Gastroesophageal sphincter (tissue), 3 donors: ENCODE measurements at regions not wholly inside any gene's neighbourhood (a gene's known extent, or its start where the extent isn't known, plus 50 kb on each side); places are given as distances from the start of the nearest gene placed in this dataset.

Experiments
- EP300 ChIP-seq: sonication (generic); formaldehyde crosslinking; IDR thresholded peaks from one replicate; pipeline ENCODE4 v1.6.1; 2017; ENCODE audit warnings: antibody characterized with exemption, mild to moderate bottlenecking
- POLR2A ChIP-seq, 2 donors: fragments of 450-650 bp; IDR thresholded peaks; one replicate each; pipeline ENCODE4 v1.6.1; 2017; ENCODE audit warnings: antibody characterized with exemption in 2 of 2, mild to moderate bottlenecking in 2 of 2, moderate library complexity in 1 of 2
- POLR2AphosphoS5 ChIP-seq: sonication (generic); formaldehyde crosslinking; IDR thresholded peaks from one replicate; pipeline ENCODE4 v1.6.1; 2017; ENCODE audit warnings: antibody characterized with exemption
- TF ChIP-seq, protein P1 (sequence below), 4 experiments: fragments of 200-600 bp in 2 of 4; fragments of 450-650 bp in 2 of 4; sonication (generic) in 1 of 4; IDR thresholded peaks; one replicate each; pipeline ENCODE4 v1.5.1; 2017 to 2019; ENCODE audit warnings: antibody characterized with exemption in 4 of 4, mild to moderate bottlenecking in 2 of 4, moderate library complexity in 2 of 4

DNA sequence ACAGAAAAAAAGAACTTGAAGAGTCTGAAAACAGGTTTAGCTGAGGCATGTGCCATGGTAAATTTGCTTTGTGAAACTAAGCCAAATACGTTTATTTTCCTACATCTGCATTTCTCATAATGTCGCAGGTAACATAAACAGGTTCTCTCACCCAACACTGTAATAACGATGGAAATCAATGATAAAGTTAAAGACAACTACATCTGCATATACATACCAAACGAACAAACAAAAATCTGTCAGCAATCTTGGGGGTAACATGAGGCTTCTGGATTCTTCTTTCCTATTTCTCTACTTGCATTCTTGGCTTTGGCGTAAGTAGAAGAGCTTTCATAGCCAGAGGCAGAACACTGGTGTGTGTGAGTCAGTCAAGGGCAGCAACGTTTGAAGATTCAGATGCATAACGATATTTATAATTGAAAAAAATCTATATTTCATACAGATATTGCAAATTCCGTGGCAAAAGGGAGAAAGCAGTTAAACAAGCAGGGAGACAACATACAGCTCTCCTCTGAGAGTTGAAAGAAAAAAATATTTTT, 195.1 kb downstream of the EDN1 start:
- TF ChIP-seq POLR2A (IDR thresholded peaks at IDR 0.05): no peak
- TF ChIP-seq POLR2AphosphoS5: no peak
- TF ChIP-seq, protein P1, sequence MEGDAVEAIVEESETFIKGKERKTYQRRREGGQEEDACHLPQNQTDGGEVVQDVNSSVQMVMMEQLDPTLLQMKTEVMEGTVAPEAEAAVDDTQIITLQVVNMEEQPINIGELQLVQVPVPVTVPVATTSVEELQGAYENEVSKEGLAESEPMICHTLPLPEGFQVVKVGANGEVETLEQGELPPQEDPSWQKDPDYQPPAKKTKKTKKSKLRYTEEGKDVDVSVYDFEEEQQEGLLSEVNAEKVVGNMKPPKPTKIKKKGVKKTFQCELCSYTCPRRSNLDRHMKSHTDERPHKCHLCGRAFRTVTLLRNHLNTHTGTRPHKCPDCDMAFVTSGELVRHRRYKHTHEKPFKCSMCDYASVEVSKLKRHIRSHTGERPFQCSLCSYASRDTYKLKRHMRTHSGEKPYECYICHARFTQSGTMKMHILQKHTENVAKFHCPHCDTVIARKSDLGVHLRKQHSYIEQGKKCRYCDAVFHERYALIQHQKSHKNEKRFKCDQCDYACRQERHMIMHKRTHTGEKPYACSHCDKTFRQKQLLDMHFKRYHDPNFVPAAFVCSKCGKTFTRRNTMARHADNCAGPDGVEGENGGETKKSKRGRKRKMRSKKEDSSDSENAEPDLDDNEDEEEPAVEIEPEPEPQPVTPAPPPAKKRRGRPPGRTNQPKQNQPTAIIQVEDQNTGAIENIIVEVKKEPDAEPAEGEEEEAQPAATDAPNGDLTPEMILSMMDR (IDR thresholded peaks at IDR 0.05): no peak
- TF ChIP-seq EP300: no peak
